CD4-positive, alpha-beta T cell treated with Interleukin-10 for 1 hour (primary cell): ENCODE measurements at regions not wholly inside any gene's neighbourhood (a gene's known extent, or its start where the extent isn't known, plus 50 kb on each side); places are given as distances from the start of the nearest gene placed in this dataset.

Experiments
- DNase-seq: peaks from one replicate; pipeline ENCODE4 v3.0.0-alpha.2; 2020

- no peak for DNase-seq
These were observed 110.6 kb upstream of the SIRPA start for GRCh38 chr20:1784586-1784985.

- no peak for DNase-seq
These were observed 112.0 kb upstream of the SIRPA start for GRCh38 chr20:1783245-1783644.

GRCh38 chr20:1782181-1782580 lies 113.0 kb upstream of the SIRPA start:
- no peak for DNase-seq

GRCh38 chr20:1779567-1779966 lies 115.6 kb upstream of the SIRPA start:
- DNase-seq, result no peak

GRCh38 chr20:1778338-1778737 lies 116.9 kb upstream of the SIRPA start:
- DNase-seq, result no peak

- DNase-seq, result no peak
These were observed 117.8 kb upstream of the SIRPA start for GRCh38 chr20:1777476-1777820.

GRCh38 chr20:1776681-1777475 lies 118.3 kb upstream of the SIRPA start:
- DNase-seq, result peak; percentile 86

- no peak for DNase-seq
These were observed 117.5 kb upstream of the SIRPG start for GRCh38 chr20:1775117-1775516.

GRCh38 chr20:1774479-1774878 lies 116.9 kb upstream of the SIRPG start:
- DNase-seq, result no peak

- no peak for DNase-seq
These were observed 116.2 kb upstream of the SIRPG start for GRCh38 chr20:1773816-1774215.

- no peak for DNase-seq
These were observed 111.9 kb upstream of the SIRPG start for GRCh38 chr20:1769491-1769890.

GRCh38 chr20:1766731-1767130 lies 109.2 kb upstream of the SIRPG start:
- no peak for DNase-seq

GRCh38 chr20:1764136-1765033 lies 106.8 kb upstream of the SIRPG start:
- DNase-seq, result peak; percentile 65

GRCh38 chr20:1761598-1761997 lies 104.0 kb upstream of the SIRPG start:
- no peak for DNase-seq

GRCh38 chr20:1761116-1761515 lies 103.5 kb upstream of the SIRPG start:
- DNase-seq, result no peak

GRCh38 chr20:1758765-1759164 lies 101.2 kb upstream of the SIRPG start:
- DNase-seq, result no peak

- DNase-seq, result no peak
These were observed 100.3 kb upstream of the SIRPG start for GRCh38 chr20:1757606-1758512.

- DNase-seq, result no peak
These were observed 99.5 kb upstream of the SIRPG start for GRCh38 chr20:1757072-1757471.

- no peak for DNase-seq
These were observed 97.2 kb upstream of the SIRPG start for GRCh38 chr20:1754749-1755148.

- DNase-seq, result no peak
These were observed 96.7 kb upstream of the SIRPG start for GRCh38 chr20:1754306-1754705.

GRCh38 chr20:1752045-1752444 lies 94.5 kb upstream of the SIRPG start:
- no peak for DNase-seq

GRCh38 chr20:1748777-1749176 lies 91.2 kb upstream of the SIRPG start:
- DNase-seq, result no peak

- DNase-seq, result no peak
These were observed 90.5 kb upstream of the SIRPG start for GRCh38 chr20:1747953-1748577.
